Ascending aorta (tissue), 2 donors: ENCODE measurements at regions not wholly inside any gene's neighbourhood (a gene's known extent, or its start where the extent isn't known, plus 50 kb on each side); places are given as distances from the start of the nearest gene placed in this dataset.

Experiments
- DNase-seq, 2 donors: peaks; one replicate each; pipeline ENCODE4 v3.0.0-alpha.2; 2019; ENCODE audit warnings: low spot score in 2 of 2
- H3K27ac ChIP-seq, 2 donors: fragments of 200-600 bp; sonication (generic); one replicate each; pipeline ENCODE4 v1.5.1; 2016 to 2017; ENCODE audit warnings: mild to moderate bottlenecking in 1 of 2
- H3K27me3 ChIP-seq: fragments of 200-600 bp; sonication (generic); one replicate; pipeline ENCODE4 v1.5.1; 2017
- H3K36me3 ChIP-seq, 2 donors: fragments of 200-600 bp; sonication (generic); one replicate each; pipeline ENCODE4 v1.5.1; 2016
- H3K4me1 ChIP-seq, 2 donors: fragments of 200-600 bp; sonication (generic); one replicate each; pipeline ENCODE4 v1.5.1; 2016 to 2017; ENCODE audit warnings: mild to moderate bottlenecking in 1 of 2
- H3K4me3 ChIP-seq, 2 donors: fragments of 200-600 bp; sonication (generic); one replicate each; pipeline ENCODE4 v1.5.1; 2016 to 2017; ENCODE audit warnings: mild to moderate bottlenecking in 1 of 2
- H3K9me3 ChIP-seq, 2 donors: fragments of 200-600 bp; sonication (generic); one replicate each; pipeline ENCODE4 v1.5.1; 2016
- intact Hi-C: fragments of 100-400 bp; cut with DNase I; formaldehyde crosslinking; loops from one replicate; pipeline ENCODE4 v1.15.1; 2023
- TF ChIP-seq, protein P1 (sequence below), 3 experiments: fragments of 200-600 bp in 2 of 3; fragments of 450-650 bp in 1 of 3; sonication (generic) in 2 of 3; IDR thresholded peaks; one replicate each; pipeline ENCODE4 v1.5.1; 2016 to 2019; ENCODE audit warnings: antibody characterized with exemption in 3 of 3, mild to moderate bottlenecking in 1 of 3, moderate library complexity in 1 of 3

DNA sequence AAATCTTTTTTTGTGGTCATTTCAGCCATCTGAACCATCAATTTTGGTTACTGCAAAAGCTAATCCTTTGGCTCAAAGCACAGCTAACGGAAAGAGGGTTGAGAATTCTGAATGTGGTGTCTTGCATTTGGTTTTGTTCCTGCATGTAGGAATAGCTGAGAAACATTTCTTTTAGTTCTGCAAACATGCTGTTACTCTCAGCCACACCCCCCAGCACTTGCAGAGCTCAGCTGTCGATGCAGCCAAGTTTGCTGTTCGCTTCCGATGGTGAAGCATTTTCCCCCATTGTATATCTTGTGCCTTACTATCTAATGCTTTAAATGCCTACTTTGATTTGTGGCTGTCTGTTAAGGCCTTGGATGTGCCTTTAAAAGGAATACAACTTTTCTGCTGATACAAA lies 294.9 kb upstream of the FANCL start:
- intact Hi-C loops, result no loop called here
- TF ChIP-seq, protein P1, sequence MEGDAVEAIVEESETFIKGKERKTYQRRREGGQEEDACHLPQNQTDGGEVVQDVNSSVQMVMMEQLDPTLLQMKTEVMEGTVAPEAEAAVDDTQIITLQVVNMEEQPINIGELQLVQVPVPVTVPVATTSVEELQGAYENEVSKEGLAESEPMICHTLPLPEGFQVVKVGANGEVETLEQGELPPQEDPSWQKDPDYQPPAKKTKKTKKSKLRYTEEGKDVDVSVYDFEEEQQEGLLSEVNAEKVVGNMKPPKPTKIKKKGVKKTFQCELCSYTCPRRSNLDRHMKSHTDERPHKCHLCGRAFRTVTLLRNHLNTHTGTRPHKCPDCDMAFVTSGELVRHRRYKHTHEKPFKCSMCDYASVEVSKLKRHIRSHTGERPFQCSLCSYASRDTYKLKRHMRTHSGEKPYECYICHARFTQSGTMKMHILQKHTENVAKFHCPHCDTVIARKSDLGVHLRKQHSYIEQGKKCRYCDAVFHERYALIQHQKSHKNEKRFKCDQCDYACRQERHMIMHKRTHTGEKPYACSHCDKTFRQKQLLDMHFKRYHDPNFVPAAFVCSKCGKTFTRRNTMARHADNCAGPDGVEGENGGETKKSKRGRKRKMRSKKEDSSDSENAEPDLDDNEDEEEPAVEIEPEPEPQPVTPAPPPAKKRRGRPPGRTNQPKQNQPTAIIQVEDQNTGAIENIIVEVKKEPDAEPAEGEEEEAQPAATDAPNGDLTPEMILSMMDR (IDR thresholded peaks at IDR 0.05), result no peak
- no peaks in the 10 kb centered on the region for H3K36me3 ChIP-seq
- no peaks in the 10 kb centered on the region for H3K9me3 ChIP-seq
- no peak overlapping the region for H3K4me3 ChIP-seq
- no peak for DNase-seq
- no peaks in the 10 kb centered on the region for H3K4me1 ChIP-seq
- no peaks in the 10 kb centered on the region for H3K27me3 ChIP-seq
- no peak overlapping the region for H3K27ac ChIP-seq

DNA sequence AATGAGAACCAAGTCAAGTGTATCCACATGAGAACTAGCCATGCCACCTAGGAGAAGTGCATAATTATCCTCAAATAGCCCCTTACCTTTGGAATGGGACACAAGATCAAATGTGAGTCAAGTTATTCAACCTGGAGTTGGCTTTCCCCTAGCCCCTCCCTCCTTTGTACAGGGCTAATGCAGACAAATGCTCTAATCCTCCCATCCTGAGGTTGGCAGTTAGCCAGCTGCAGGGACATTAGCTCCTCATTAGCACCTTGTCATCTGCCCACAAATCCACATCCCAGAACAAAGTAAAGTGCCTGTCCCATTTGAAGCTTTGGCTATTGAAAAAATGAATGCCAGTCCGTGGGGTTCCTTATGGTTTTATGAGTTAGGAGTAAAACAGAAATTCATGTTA lies 294.1 kb upstream of the FANCL start:
- no peaks in the 10 kb centered on the region for H3K27me3 ChIP-seq
- no peaks in the 10 kb centered on the region for H3K4me1 ChIP-seq
- no peak overlapping the region for H3K4me3 ChIP-seq
- H3K27ac ChIP-seq, result no peak overlapping the region
- intact Hi-C loops, result no loop called here
- no peaks in the 10 kb centered on the region for H3K9me3 ChIP-seq
- H3K36me3 ChIP-seq, result no peaks in the 10 kb centered on the region
- TF ChIP-seq, protein P1 (IDR thresholded peaks at IDR 0.05), result no peak
- DNase-seq, result no peak

DNA sequence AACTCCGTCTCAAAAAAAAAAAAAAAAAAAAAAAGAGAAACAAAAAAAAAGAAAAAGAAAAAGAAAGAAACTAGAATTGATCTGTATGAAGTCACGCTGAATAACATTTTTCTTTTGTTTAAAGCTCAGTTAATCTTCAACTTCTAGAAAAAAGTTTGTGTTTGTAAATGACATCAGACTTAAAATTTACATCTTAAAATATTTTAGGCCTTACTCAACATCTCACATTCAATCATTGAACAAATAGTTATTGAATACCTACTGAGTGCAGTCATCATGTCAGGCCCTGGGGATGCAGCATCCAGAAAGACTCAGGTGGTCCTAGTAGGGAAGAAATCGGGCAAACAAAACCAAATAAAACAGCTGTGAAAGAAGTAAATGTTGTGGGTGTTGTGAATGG lies 292.3 kb upstream of the FANCL start:
- Histone ChIP-seq H3K9me3 (no peaks in the 10 kb centered on the region), H3K27me3 (no peaks in the 10 kb centered on the region), H3K36me3 (no peaks in the 10 kb centered on the region), H3K4me3 (no peak overlapping the region), H3K4me1 (no peaks in the 10 kb centered on the region), H3K27ac (no peak overlapping the region)
- TF ChIP-seq, protein P1 (IDR thresholded peaks at IDR 0.05), result no peak
- DNase-seq, result no peak
- intact Hi-C loops, result no loop called here

DNA sequence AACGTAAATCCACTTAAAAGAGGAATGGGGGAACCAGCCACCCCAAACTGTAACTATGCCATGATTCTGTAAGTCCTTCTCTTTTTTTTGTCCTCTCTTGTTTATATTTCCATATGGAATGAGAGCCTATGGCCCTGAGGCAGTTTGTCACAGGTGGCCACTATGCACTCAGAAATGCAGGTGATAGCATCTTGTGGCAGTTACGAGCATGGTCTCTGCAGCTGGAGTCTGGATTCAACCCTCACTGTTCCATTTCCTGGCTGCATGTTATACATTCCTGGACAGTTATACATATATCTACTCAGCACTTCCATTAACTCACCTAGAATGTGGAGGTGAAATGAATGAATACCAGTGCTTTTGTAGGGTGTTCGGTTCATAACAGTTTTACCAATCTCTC lies 291.5 kb upstream of the FANCL start:
- Histone ChIP-seq H3K9me3 (no peaks in the 10 kb centered on the region), H3K4me1 (no peaks in the 10 kb centered on the region), H3K27me3 (no peaks in the 10 kb centered on the region), H3K27ac (no peak overlapping the region), H3K36me3 (no peaks in the 10 kb centered on the region), H3K4me3 (no peak overlapping the region)
- no peak for DNase-seq
- TF ChIP-seq, protein P1 (IDR thresholded peaks at IDR 0.05), result no peak
- intact Hi-C loops, result no loop called here

DNA sequence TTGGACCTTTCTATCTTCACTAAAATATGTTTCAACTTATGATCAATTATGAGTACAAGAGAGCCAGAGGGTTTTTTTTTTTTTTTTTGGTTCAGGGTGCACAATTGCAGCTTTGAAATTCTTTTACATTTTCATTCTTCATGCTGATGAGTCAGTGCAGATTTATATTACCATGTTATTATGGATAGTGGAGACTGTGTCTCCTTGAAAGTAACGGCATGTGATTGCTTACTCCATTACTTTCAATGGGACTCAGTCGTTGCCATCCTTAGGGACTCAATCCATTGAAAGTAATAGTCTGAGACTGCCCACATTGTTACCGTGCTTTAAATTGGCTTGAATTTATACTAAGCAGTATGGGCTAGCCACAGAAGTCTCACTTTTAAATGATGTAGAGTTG lies 286.5 kb upstream of the FANCL start:
- no peak overlapping the region for H3K4me3 ChIP-seq
- no peaks in the 10 kb centered on the region for H3K36me3 ChIP-seq
- H3K27ac ChIP-seq, result no peak overlapping the region
- no peaks in the 10 kb centered on the region for H3K27me3 ChIP-seq
- no peaks in the 10 kb centered on the region for H3K9me3 ChIP-seq
- no peak for DNase-seq
- no peaks in the 10 kb centered on the region for H3K4me1 ChIP-seq
- TF ChIP-seq, protein P1 (IDR thresholded peaks at IDR 0.05), result no peak
- intact Hi-C loops, result no loop called here

DNA sequence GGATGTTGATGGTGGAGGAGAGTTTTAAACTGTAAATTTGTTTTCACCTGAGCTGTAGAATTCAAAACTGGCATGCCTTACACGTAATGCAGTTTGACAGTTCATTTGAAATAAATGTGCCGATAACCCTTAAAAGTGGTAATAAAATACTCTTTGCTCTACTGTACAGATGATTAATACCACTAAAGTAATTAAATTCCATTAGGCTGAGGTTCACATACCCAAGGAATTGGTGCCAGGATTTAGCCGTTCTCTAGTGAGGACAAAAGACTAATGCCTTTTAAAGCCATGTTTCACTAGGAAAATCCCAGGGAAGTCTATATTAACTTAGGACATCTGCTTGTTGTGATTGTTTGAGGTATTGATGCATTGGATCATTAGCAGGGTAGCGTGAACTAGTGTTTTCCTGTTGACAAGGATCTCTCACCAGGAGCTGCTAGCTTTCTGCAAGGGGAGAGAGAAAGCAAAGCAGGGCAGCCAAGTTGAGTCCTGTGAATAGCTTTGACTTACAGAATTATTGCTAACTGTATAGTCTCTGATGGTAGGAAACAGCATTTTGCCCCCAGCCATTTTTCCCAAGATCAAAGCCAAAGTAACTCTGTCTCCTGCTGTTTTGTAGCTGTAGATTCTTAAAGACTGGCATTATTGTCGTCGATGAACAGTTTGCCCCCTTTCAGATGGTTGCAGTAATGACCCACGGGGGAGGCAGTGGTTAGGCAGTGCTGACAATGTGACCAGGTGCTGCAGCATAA lies 280.9 kb upstream of the FANCL start:
- H3K4me1 ChIP-seq, result no peaks in the 10 kb centered on the region
- no peak overlapping the region for H3K27ac ChIP-seq
- TF ChIP-seq, protein P1 (IDR thresholded peaks at IDR 0.05), result no peak
- DNase-seq, result no peak
- no peaks in the 10 kb centered on the region for H3K9me3 ChIP-seq
- H3K36me3 ChIP-seq, result no peaks in the 10 kb centered on the region
- intact Hi-C loops, result no loop called here
- no peak overlapping the region for H3K4me3 ChIP-seq
- no peaks in the 10 kb centered on the region for H3K27me3 ChIP-seq
